ENCODE measurements at regions not wholly inside any gene's neighbourhood (a gene's known extent, or its start where the extent isn't known, plus 50 kb on each side); places are given as distances from the start of the nearest gene placed in this dataset.
"Not testable (repeated sequence)": the region's sequence is repeated elsewhere in the genome, so short reads cannot be mapped to it uniquely, and the experiment has no call there.

GRCh38 chr2:111291566-111291965 lies 170.9 kb downstream of the BCL2L11 start:
- DNase-seq, result not testable (repeated sequence)

- DNase-seq, result not testable (repeated sequence)
Observed at GRCh38 chr2:111292232-111292968, 171.7 kb downstream of the BCL2L11 start.

GRCh38 chr2:111294699-111295098 lies 174.0 kb downstream of the BCL2L11 start:
- DNase-seq, result not testable (repeated sequence)

- not testable (repeated sequence) for DNase-seq
Observed at GRCh38 chr2:111296122-111296804, 175.5 kb downstream of the BCL2L11 start.

- DNase-seq, result not testable (repeated sequence)
Observed at GRCh38 chr2:111297128-111297527, 176.4 kb downstream of the BCL2L11 start.

- not testable (repeated sequence) for DNase-seq
Observed at GRCh38 chr2:111298927-111299326, 178.2 kb downstream of the BCL2L11 start.

GRCh38 chr2:111299635-111300034 lies 178.9 kb downstream of the BCL2L11 start:
- not testable (repeated sequence) for DNase-seq

- DNase-seq, result not testable (repeated sequence)
Observed at GRCh38 chr2:111301677-111302076, 181.0 kb downstream of the BCL2L11 start.

- DNase-seq, result not testable (repeated sequence)
Observed at GRCh38 chr2:111302397-111303218, 181.9 kb downstream of the BCL2L11 start.

GRCh38 chr2:111307302-111307701 lies 186.6 kb downstream of the BCL2L11 start:
- DNase-seq, result not testable (repeated sequence)

- DNase-seq, result not testable (repeated sequence)
Observed at GRCh38 chr2:111309231-111310075, 188.7 kb downstream of the BCL2L11 start.

GRCh38 chr2:111310395-111310794 lies 189.7 kb downstream of the BCL2L11 start:
- DNase-seq, result not testable (repeated sequence)

GRCh38 chr2:111311568-111311967 lies 190.9 kb downstream of the BCL2L11 start:
- DNase-seq, result not testable (repeated sequence)

- DNase-seq, result not testable (repeated sequence)
Observed at GRCh38 chr2:111312897-111313607, 192.3 kb downstream of the BCL2L11 start.

- DNase-seq, result not testable (repeated sequence)
Observed at GRCh38 chr2:111313711-111314110, 193.0 kb downstream of the BCL2L11 start.

GRCh38 chr2:111315188-111315917 lies 194.6 kb downstream of the BCL2L11 start:
- DNase-seq, result not testable (repeated sequence)

- not testable (repeated sequence) for DNase-seq
Observed at GRCh38 chr2:111316221-111316741, 195.6 kb downstream of the BCL2L11 start.

GRCh38 chr2:111316881-111317549 lies 196.3 kb downstream of the BCL2L11 start:
- not testable (repeated sequence) for DNase-seq

- not testable (repeated sequence) for DNase-seq
Observed at GRCh38 chr2:111319552-111319951, 198.8 kb downstream of the BCL2L11 start.

GRCh38 chr2:111320264-111320663 lies 199.6 kb downstream of the BCL2L11 start:
- DNase-seq, result not testable (repeated sequence)
